ENCODE measurements at regions not wholly inside any gene's neighbourhood (a gene's known extent, or its start where the extent isn't known, plus 50 kb on each side); places are given as distances from the start of the nearest gene placed in this dataset.

GRCh38 chr7:41910940-41911600 lies 208.2 kb upstream of the INHBA start:
- no peak for DNase-seq

GRCh38 chr7:41907444-41907843 lies 204.6 kb upstream of the INHBA start:
- DNase-seq: no peak

- no peak for DNase-seq
Measured at GRCh38 chr7:41900532-41900931, 197.6 kb upstream of the INHBA start.

GRCh38 chr7:41899823-41900433 lies 197.0 kb upstream of the INHBA start:
- DNase-seq: no peak

- no peak for DNase-seq
Measured at GRCh38 chr7:41893656-41894055, 190.8 kb upstream of the INHBA start.

- no peak for DNase-seq
Measured at GRCh38 chr7:41892356-41893100, 189.6 kb upstream of the INHBA start.

GRCh38 chr7:41891950-41892349 lies 189.1 kb upstream of the INHBA start:
- no peak for DNase-seq

GRCh38 chr7:41890631-41891274 lies 187.9 kb upstream of the INHBA start:
- DNase-seq: no peak

- no peak for DNase-seq
Measured at GRCh38 chr7:41889472-41889871, 186.6 kb upstream of the INHBA start.

GRCh38 chr7:41889040-41889439 lies 186.2 kb upstream of the INHBA start:
- DNase-seq: no peak

GRCh38 chr7:41887416-41887815 lies 184.5 kb upstream of the INHBA start:
- no peak for DNase-seq

GRCh38 chr7:41886901-41887311 lies 184.0 kb upstream of the INHBA start:
- no peak for DNase-seq

- DNase-seq: no peak
Measured at GRCh38 chr7:41886262-41886900, 183.5 kb upstream of the INHBA start.

- no peak for DNase-seq
Measured at GRCh38 chr7:41885748-41886147, 182.9 kb upstream of the INHBA start.

GRCh38 chr7:41885078-41885477 lies 182.2 kb upstream of the INHBA start:
- DNase-seq: no peak

GRCh38 chr7:41882745-41883420 lies 180.0 kb upstream of the INHBA start:
- DNase-seq: no peak

- no peak for DNase-seq
Measured at GRCh38 chr7:41882256-41882655, 179.4 kb upstream of the INHBA start.

- DNase-seq: no peak
Measured at GRCh38 chr7:41881331-41882130, 178.6 kb upstream of the INHBA start.

GRCh38 chr7:41880107-41880506 lies 177.2 kb upstream of the INHBA start:
- no peak for DNase-seq

- DNase-seq: no peak
Measured at GRCh38 chr7:41879403-41879802, 176.5 kb upstream of the INHBA start.
